Colon (tissue), 2 donors: ENCODE measurements at regions not wholly inside any gene's neighbourhood (a gene's known extent, or its start where the extent isn't known, plus 50 kb on each side); places are given as distances from the start of the nearest gene placed in this dataset.

ENCODE experiments used
- FAIRE-seq: peaks from 2 replicates; lab custom pipeline; 2012; peaks lifted over from hg19 to GRCh38; lab: Jason Lieb, UNC
- donor health status: control.
- donor health status: control.

DNA sequence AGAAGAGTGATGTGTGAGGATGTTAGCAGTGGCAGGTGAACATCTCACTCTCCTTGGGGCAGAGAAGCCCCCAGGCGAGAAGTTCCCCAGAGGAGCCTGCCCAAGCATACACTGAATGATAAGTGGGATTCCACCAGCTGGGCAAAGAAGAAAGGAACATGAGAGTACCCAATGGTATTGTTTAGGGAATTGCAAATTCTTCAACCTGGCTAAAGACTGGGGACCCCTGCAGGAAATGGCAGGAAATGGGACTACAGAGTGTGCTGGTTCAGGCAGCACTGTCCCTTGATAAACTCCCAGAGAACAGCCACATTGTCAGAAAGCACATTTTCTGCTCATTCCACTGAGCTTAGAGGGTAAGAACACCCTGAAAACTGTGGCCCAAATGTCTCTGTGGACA, 121.3 kb downstream of the RPS29 start:
- no peak for FAIRE-seq

DNA sequence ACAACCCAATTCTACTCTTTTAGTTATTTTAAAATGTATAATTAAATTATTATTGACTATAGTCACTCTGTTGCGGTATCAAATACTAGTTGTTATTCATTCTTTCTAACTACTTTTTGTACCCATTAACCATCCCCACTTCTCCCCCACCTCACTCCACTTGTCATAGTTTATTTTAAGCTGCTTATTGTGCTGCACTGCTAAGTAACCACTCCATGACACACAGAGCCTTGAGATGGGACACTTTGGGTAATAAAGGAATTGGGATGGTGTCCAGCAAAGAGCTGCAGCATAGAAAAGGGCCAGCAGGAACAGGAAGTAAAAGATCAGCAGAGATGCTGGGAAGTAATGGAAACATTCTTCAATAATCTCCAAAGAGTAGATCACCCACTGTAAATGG, 123.0 kb downstream of the RPS29 start:
- FAIRE-seq = no peak

DNA sequence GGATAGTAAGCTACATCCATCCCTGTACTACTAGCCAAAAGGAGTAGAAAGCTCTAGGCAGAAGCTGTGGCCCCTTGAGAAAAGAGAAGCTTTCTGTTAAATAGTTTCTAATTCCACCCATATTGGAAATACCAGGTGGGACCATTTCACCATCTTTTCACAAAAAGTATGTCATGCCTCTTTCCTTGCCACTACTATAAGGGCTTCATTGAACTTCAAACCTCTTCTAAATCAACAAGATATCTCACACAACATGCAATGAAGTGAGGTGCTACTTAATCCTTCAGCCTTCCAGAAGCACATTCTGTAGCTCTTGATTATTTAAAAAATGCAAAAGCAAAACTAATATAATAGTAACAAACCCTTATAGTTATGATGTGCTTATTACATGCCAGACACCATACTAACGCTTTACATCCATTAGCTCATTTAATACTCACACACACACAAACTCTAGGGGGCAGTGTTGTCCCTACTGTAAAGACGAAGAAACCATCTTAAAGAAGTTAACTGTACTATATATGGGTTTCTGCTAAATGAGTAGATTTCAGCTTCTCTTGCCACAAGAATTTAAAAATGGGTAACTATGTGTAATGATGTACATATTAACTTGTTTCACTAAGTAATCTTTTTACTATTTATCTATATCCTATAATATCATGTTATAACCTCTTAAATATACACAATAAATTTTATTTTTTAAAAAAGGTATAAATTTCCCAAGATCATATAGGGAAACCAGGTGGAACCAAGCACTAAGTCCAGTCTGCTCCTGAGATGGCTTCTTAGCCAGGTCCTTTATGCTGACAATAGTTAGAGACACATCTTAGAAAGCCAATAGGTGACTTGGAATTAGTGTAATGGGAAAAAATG, 124.4 kb downstream of the RPS29 start:
- FAIRE-seq = peak; percentile 88

DNA sequence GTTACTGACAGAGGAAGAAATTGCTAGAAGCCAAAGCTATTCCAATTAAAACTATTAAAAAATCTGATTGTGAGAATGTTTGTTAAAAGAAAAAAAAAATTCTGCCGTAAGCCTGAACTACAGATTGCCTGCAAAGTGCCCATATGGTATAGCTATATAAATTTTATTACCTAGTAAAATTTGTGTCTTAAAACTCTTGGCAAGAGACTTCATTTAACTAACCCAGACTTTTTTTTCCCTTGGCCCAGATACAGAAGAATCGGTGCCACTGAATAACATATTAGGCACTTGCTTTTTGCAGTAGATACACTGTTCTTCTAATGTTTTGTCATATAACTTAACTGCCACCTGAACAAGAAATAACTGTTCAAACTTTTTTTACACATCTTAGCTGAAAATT, 125.5 kb downstream of the RPS29 start:
- FAIRE-seq = no peak

DNA sequence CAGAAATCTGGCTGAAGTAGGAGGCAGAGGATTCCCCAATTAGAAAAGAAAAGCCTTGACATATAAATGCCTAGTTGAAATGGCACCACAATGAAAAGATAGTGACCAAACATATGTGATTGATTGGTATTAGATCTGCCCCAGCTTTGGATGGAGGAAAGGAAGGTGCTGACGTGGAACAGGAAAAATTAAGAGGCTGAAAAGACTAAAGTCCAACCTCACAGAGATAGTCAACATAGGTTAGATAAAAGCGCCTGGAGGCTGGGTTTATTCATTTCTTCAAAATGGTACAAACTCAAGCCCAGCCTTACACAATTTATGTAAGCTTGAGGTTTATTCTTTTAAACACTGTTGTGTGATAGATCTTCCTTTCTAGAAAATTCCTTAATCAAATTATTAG, 129.6 kb downstream of the RPS29 start:
- no peak for FAIRE-seq

DNA sequence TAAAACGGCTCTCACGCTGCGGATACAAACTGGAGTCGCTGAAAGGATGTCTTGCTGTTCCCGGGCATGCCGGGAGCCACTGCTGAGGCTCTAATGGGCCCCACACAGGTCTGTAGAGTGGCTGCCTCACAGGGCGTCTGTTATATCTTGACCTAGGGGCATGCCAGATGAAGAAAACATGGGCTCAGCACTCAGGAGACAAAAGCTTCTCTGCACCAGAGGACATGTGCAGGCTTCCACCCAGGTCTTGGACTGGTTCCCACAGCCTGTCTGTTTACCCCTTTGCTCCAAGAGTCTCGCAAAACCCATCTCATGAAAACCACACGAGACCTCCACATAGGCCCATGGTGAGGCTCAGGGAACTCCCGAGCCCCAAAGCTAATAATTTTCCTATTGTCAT, 134.2 kb downstream of the RPS29 start:
- no peak for FAIRE-seq

DNA sequence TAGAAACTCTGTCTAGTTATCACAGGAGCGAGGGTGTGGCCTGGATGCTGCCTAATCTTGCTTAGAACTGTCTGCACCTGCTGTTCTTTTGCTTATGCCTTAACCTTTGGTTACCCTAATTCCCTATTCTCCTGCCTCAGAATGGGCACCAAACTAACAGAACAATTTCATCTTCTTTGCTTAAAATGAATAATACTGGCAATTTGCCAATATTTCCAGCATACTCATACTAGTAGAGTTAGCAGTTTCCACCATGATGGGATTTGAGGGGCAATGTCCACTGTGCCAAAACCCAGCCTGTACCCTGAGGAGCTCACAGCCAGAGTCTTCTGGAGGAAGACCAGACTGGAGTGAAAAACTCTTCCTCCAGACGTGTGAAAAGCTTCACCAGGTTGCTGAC, 136.4 kb downstream of the RPS29 start:
- no peak for FAIRE-seq

DNA sequence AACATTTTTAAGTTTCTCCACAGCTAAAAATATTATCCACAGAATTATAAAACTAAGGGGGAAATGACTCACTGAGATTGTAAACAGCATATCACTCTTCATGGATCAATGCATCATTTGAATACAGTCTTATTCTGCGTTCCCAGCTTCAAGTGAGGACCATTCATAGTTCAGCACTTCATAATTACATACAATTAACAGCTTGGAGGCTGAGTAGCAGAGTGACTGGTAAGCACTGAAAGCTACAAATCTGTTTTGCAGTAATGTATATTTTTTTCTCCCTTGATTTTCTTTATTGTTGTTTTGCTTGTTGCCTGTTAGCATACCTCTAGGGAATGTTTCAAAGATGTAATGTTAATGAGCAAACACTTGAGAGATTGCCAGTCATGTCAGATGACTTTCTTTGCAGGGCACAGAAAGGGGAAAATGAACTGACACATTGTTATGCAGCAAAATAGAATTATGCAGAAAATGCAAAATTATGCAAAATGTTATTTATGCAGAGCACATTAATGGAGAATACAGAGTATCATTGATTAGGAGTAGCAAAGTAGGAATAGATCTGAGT, 138.6 kb downstream of the RPS29 start:
- no peak for FAIRE-seq

DNA sequence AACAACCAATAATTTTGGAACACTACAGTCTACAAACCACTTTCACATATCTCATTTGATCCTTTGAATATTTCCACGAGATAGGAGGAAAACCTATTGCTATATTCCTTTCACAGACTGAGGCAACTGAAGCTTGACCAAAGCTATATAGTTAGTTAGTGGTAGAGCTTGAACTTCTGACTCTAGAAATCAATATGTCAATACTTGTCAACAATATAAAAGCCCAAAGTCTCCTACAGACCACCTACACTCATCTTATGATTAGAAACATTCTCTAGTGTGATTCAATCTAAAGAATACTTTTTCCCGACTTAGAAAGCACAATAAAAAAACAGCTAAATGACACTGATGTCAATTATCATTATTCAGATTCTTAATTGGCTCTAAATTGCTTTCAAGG, 139.4 kb downstream of the RPS29 start:
- no peak for FAIRE-seq

DNA sequence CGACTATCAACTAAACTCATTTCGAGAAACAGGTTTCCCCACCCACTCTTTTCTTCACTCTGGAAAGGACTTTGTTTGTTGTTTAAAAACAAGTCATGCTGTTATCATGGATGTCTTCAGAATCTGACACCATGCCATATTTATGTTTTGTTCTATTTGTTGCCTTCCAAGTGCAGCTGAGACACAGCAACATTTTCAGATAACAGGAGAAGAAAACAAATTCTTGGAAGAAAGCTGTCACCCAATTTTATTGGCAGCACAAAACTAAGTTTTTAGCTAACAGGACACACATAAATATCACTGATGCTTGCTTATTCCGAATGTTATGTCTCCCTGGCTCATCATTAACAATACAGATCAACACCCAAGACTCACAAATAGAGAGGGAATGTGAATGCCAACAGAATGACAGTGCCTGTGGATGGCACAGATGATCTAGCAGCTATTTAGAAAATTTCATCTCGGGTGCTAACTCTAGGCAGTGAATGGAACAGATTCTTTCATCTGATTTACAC, 147.9 kb downstream of the RPS29 start:
- FAIRE-seq = no peak

DNA sequence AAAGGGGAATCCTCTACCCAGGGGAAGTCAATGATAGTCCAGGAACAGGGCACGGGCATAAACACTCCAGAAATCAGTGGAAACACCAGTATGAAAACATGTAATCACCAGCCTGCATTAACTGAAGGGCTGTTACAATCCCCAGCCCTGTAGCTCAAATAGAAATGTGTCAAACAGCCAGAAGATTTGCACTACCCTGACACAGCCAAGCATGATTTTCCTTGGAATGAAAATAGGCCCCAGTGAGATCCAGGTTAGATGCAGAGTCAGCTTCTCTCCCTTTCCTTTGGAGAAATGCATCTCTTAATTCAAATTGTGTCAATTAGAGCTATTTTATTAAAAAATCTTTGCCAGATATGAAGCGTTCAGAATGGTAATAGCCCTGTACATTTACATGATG, 158.1 kb downstream of the RPS29 start:
- FAIRE-seq = no peak

DNA sequence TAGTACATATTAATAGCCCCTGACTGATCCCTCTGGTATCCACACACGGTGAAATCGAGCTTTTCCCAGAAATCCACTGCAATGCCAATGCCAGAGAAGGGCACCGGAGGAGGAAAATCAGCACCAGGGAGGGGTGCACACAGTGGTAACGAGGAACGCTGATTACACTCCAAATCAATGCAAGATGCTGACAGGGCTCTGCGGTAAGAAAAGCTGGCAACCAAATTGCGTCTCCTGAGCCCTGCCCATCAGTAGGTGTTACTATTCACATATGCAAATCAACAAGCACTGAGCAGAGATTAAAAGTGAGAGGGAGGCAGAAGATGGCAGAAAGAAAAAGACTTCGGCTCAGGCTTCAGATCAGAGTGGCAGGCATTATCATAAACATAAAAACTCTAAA, 159.1 kb downstream of the RPS29 start:
- no peak for FAIRE-seq

DNA sequence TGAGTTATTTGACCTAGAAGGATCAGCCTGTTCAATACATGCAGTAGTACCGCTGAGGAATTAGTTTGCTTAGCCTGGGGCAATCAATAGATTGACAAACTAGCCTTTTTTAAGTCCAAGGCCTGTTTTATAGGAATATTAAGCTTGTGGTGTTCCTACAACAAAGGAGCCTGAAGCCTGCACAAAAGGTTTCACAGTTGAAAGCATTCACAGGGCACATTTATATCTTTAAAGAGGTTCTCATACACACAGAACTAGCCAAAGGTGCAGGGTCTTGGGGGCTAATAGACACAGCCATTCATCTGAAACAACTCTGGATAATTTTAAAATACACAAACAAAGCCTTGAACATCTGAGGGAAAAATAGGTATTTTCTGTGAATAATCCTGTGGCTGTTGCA, 160.3 kb downstream of the RPS29 start:
- FAIRE-seq = no peak

DNA sequence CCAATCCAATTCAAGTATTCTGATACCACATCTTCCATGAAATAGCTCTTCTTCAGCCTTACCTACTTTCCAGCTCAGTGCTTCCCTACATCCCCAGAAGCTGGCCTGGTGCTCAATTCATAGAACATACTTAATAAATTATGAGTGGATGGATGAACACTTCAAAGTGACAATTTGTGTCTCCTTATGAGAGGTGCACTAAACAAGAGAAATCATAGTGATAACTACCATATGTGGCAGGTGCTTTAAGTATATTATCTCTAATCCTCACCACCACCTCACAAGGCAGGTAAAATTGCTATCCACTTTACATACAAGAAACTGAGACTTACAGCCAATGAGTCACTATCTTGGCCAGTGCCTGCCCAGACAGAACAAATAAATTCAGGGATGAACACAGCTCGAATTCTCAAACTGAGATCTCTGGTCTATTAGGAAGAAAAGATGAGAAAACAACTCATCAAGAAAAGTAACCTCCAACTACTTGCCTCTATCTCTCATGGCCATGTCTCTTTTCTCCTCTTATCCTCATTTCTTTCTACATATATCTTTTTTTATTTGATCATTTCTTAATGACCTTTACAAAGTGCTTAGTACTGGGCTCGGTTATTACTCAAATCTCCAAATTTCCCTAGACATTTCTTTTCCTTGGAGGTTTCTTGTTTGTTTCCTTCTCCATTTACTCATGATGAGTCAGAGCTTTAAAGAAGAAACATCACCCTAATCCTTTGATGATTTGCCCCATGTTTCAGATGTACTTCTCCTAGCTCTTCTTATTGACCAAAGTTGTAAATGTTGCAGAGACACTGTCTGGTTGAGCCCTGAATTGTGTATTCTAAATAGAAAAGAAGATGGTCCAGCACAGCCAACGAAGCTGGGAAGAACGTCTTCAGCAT, 161.5 kb downstream of the RPS29 start:
- no peak for FAIRE-seq

DNA sequence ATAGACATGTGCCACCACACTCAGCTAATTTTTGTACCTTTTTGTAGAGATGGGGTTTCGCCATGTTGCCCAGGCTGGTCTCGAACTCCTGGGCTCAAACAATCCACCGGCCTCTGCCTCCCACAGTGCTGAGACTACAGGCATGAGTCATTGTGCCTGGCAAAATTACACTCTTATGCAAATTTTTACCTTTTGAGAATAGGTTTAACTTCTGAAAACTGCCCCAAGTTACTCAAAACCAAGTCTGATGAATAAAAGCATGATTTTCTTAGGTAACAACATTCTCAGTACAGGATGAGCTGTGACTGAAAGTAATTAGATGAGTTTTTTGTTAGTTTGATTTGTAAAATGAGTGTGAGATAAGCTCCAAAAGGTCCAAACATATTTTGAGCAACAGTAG, 166.0 kb downstream of the RPS29 start:
- no peak for FAIRE-seq

DNA sequence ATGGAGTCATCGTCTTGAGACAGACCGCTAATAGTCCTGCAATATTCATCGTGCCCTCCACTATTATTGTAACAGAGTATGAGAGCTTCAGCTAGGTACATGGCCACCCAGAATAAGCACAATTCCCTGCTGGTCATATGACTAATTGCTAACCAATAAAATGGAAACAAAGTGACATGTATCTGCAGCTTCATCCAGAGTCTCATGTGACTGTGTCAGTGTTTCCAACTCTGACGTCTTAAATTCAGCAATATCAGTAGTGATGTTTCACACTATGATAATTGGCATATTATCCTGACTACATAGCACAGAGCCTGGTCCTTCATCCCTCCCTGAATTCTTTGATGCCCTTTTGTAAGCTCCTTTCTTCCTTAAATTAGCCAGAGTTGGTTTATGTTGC, 167.4 kb downstream of the RPS29 start:
- FAIRE-seq = no peak

DNA sequence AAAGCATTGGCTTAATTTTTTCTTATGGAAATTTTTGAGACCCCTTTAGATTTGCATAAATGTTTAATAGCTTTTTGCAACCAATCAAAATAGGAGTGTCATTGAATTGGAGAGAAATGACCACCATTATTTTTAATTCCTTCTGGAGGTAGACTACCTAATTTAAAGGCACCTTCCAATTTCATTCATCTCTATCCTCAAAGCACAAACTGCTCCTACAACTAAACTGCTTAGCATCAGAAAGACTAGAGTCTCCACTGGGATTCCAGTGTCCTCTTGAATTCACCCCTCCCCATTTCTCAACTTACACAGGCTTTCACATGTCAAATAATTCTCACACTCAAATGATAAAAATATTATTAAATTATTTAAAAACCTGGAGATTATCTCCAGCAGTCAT, 168.4 kb downstream of the RPS29 start:
- no peak for FAIRE-seq

DNA sequence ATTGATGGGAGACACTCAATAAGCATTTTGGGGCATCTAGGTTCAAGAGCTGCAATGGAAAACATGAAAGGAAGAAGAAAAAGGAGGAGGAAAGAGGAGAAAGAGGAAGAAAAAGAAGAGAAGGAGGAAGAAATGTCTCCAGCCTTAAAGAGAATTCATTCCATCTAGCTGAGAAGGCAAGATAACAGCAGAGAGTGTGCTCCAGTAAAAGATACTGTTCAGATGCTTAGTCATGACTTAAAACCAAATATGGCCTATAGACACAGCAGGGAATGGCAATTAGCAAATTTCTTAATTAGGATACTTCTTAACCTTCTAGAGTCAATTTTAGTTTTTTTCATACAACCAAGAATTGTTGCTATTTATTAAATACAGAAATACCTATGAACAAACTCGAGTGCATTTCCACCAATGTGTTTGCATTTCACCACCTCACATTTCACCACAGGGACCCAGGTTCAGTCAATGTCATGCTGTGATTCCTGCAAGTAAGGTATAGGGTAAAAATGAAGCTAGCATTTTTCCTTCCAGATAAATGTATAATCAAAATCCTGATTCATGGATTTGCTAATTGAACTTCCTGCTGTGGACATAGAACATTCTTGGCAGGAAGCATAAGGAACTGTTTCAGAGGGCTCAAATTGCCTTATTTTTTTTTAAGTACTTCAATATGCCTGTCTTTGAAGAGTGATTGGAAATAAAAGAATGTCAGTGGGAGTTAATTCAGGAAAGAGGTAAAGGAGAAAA, 177.8 kb downstream of the RPS29 start:
- FAIRE-seq = no peak

DNA sequence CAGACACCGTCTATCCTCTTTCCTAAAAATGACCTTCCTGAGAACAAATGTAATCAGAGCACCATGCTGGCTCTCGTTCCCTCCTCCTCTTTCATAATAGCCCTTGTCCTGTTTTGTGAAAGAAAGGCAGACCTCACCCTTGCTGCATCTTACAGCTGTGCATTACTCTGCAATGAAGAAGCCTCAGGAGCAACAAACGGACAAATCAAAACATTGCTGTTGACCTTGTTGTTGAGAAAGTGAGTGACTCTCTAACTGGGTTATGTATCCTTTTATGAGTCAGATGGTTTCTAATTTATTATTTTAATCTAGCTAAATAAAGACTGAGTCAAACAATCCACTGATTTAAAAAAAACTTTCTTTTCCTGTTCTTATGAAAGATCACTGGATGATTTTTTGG, 180.9 kb downstream of the RPS29 start:
- no peak for FAIRE-seq

DNA sequence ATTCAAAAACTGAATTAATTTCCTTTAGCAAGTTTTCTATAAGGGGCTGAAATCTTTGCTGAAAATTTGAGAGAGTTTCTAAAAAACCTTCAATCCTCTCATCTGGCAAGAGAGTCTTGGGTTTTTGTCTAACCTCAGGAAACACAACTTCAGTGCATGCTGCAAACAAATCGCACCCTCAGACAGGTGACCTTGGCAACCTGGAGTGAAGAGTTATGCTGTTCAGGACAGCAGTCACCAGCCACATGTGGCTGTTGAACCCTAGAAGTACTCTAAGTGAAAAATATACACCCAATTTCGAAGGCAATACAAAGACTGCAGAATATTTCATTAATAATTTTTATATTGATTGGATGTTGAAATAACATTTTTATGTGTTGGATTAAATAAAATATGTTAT, 184.8 kb downstream of the RPS29 start:
- no peak for FAIRE-seq

DNA sequence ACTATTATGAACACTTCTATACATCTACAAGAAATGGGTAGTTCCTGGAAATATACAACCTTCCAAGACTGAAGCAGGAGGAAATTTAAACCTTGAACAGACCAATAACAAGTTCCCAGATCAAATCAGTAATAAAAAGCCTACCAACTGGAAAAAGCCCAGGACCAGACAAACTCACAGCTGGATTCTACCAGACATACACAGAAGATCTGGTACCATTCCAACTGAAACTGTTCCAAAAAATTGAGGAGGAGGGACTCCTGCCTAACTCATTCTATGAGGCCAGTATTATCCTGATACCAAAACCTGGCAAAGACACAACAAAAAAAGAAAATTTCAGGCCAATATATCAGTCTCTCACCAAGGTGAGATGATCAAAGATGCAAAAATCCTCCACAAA, 189.4 kb downstream of the RPS29 start:
- FAIRE-seq = no peak

DNA sequence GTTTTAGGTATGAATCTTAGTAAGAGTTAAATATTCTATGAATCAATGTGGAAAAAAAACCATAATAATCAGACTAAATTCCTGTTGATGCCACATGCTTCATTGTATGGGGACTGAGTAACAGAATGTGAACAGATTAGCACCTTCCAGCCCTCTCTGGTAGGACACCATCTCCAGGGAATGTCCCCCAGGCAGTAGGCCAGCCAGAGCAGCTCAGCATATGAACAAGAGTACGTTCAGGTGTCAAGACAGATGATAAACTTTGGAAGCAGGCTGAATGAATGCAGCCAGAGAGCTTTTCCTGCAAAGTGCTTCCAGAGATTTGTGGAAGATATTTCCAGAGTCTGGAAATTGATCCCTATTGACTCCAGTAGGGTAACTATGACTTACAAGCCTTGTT, 204.4 kb downstream of the RPS29 start:
- FAIRE-seq = no peak
